Stomach (tissue), 8 donors: ENCODE measurements at regions not wholly inside any gene's neighbourhood (a gene's known extent, or its start where the extent isn't known, plus 50 kb on each side); places are given as distances from the start of the nearest gene placed in this dataset.
A peak's percentile ranks its signal among the peaks of the same experiment; 100 is the strongest.

Experiments used
- DNase-seq, 2 donors: peaks; one replicate each; pipeline versions ENCODE4 v3.0.0 to v3.0.0-alpha.2; 2013 to 2019
- H3K27ac ChIP-seq, 5 donors: fragments of 200-600 bp in 4 of 5; sonication (generic) in 4 of 5; one replicate each; pipeline ENCODE4 v1.5.1; 2013 to 2019; ENCODE audit warnings: mild to moderate bottlenecking in 1 of 5, moderate library complexity in 1 of 5
- H3K27me3 ChIP-seq, 3 donors: fragments of 200-600 bp; sonication (generic); one replicate each; pipeline ENCODE4 v1.5.1; 2017 to 2019; ENCODE audit warnings: mixed run types in 1 of 3
- H3K36me3 ChIP-seq, 4 donors: fragments of 200-600 bp; sonication (generic); 1 replicate in 3 of 4; 2 replicates in 1 of 4; pipeline ENCODE4 v1.5.1; 2016 to 2019
- H3K4me1 ChIP-seq, 4 donors: fragments of 200-600 bp; sonication (generic); one replicate each; pipeline ENCODE4 v1.5.1; 2016 to 2019
- H3K4me3 ChIP-seq, 4 donors: fragments of 200-600 bp; sonication (generic) in 3 of 4; one replicate each; pipeline ENCODE4 v1.5.1; 2016 to 2019; ENCODE audit warnings: mild to moderate bottlenecking in 1 of 4
- H3K9me3 ChIP-seq, 4 donors: fragments of 200-600 bp; sonication (generic); one replicate each; pipeline ENCODE4 v1.5.1; 2016 to 2019
- CTCF ChIP-seq, 7 experiments: fragments of 450-650 bp in 4 of 7; fragments of 200-600 bp in 3 of 7; sonication (generic) in 3 of 7; IDR thresholded peaks; one replicate each; pipeline ENCODE4 v1.5.1; 2016 to 2019; ENCODE audit warnings: antibody characterized with exemption in 7 of 7, control low read depth in 2 of 7, mild to moderate bottlenecking in 1 of 7
- EP300 ChIP-seq: sonication (generic); formaldehyde crosslinking; IDR thresholded peaks from one replicate; pipeline ENCODE4 v1.6.1; 2017; ENCODE audit warnings: antibody characterized with exemption
- POLR2A ChIP-seq, 4 donors: fragments of 450-650 bp; IDR thresholded peaks; one replicate each; pipeline ENCODE4 v1.6.1; 2016; ENCODE audit warnings: antibody characterized with exemption in 4 of 4, control low read depth in 2 of 4, mild to moderate bottlenecking in 1 of 4, moderate library complexity in 1 of 4
- POLR2AphosphoS5 ChIP-seq, 3 donors: sonication (generic); formaldehyde crosslinking; IDR thresholded peaks; one replicate each; pipeline ENCODE4 v1.6.1; 2016; ENCODE audit warnings: antibody characterized with exemption in 3 of 3
- WGBS, 5 donors: extraction: QIAGEN DNeasy Blood & Tissue Kit in 3 of 5; methylation state at CpG; one replicate each; pipeline versions ENCODE4 v1.1.5 to v1.1.7; 2013 to 2018; 5-methylcytosine and 5-hydroxymethylcytosine counted together
- intact Hi-C: fragments of 100-400 bp; cut with DNase I; formaldehyde crosslinking; loops from one replicate; pipeline ENCODE4 v1.15.1; 2023; ENCODE audit warnings: low total_unique reads
- donor health status: healthy with polysubstance abuse.
- donor health status: Bipolar disorder and iron deficiency.
- donor health status: healthy.

GRCh38 chr1:55926906-55927471 lies 652.4 kb downstream of the PLPP3 start:
- intact Hi-C loops: no loop called here
- H3K4me3 ChIP-seq: no peak overlapping the region
- WGBS, 5 donors: 82 to 92% (median 83%) methylated on average over 11 of the region's 11 CpGs
- TF ChIP-seq POLR2AphosphoS5 (IDR thresholded peaks at IDR 0.05) (no peak), CTCF (IDR thresholded peaks at IDR 0.05) (no peak), EP300 (no peak), POLR2A (IDR thresholded peaks at IDR 0.05) (no peak)
- no peak for DNase-seq
- no peaks in the 10 kb centered on the region for H3K9me3 ChIP-seq
- no peaks in the 10 kb centered on the region for H3K27me3 ChIP-seq
- H3K27ac ChIP-seq: no peak overlapping the region
- no peaks in the 10 kb centered on the region for H3K36me3 ChIP-seq
- no peaks in the 10 kb centered on the region for H3K4me1 ChIP-seq

DNA sequence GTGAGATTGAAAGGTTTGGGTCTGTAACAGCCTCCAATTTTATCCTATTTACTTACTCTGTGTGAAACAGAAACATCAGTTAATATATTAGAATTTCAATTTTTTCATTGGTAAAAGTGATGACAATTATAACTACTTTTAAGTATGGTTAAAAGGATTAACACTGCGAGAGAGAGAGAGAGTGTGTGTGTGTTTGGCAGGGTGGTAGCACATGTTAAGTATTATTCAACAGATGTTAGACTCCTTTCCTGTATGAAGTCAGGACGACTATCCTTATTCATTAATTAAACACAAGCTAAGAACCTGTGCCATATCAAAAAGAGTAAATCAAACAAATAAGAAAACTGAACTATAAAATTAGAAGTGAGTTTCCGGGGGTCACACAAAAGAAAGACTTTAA lies 662.5 kb downstream of the PLPP3 start:
- no peaks in the 10 kb centered on the region for H3K27me3 ChIP-seq
- no peaks in the 10 kb centered on the region for H3K36me3 ChIP-seq
- WGBS, 5 donors: 52 to 68% (median 61%) methylated on average over 3 of the region's 3 CpGs
- DNase-seq: no peak
- H3K4me3 ChIP-seq: no peak overlapping the region
- intact Hi-C loops: no loop called here
- TF ChIP-seq POLR2AphosphoS5 (IDR thresholded peaks at IDR 0.05) (no peak), POLR2A (IDR thresholded peaks at IDR 0.05) (no peak), EP300 (no peak), CTCF (IDR thresholded peaks at IDR 0.05) (no peak)
- no peaks in the 10 kb centered on the region for H3K9me3 ChIP-seq
- H3K4me1 ChIP-seq: no peaks in the 10 kb centered on the region
- no peak overlapping the region for H3K27ac ChIP-seq

- peak in 1 of 2 donors; percentile 30 for DNase-seq
- no peaks in the 10 kb centered on the region for H3K27me3 ChIP-seq
- H3K27ac ChIP-seq: no peak overlapping the region
- H3K9me3 ChIP-seq: no peaks in the 10 kb centered on the region
- no peak overlapping the region for H3K4me3 ChIP-seq
- WGBS, 5 donors: 29 to 41% (median 33%) methylated on average over 2 of the region's 2 CpGs
- no peaks in the 10 kb centered on the region for H3K36me3 ChIP-seq
- no peaks in the 10 kb centered on the region for H3K4me1 ChIP-seq
- no peak for TF ChIP-seq EP300
- TF ChIP-seq POLR2AphosphoS5 (IDR thresholded peaks at IDR 0.05): no peak
- TF ChIP-seq POLR2A (IDR thresholded peaks at IDR 0.05): no peak
- TF ChIP-seq CTCF (IDR thresholded peaks at IDR 0.05): no peak
- intact Hi-C loops: no loop called here
Measured at GRCh38 chr1:55916481-55916880, 662.9 kb downstream of the PLPP3 start.

DNA sequence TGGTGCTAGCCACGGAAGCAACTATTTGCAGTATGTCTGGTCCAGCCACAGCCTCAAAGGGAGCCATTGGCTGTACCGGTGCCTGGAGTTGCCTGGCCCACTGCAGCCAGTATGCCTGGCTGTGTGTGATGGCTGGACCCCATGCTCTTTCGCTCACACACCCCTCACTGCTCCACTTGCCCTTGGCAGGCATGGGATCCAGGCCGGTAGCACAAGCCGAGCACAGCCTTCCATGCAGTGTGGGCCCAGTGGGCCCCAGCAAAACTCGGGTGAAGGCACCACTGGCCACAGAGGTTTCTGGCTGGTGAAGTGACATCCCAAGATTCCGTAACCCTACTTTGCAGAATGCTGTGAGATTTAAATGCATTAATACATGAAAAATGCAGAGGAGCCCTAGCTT lies 665.8 kb downstream of the PLPP3 start:
- Histone ChIP-seq H3K4me1 (no peaks in the 10 kb centered on the region), H3K4me3 (no peak overlapping the region), H3K27ac (no peak overlapping the region), H3K36me3 (no peaks in the 10 kb centered on the region), H3K27me3 (no peaks in the 10 kb centered on the region), H3K9me3 (no peaks in the 10 kb centered on the region)
- WGBS, 5 donors: 88 to 97% (median 92%) methylated on average over 7 of the region's 7 CpGs
- TF ChIP-seq EP300: no peak
- TF ChIP-seq CTCF (IDR thresholded peaks at IDR 0.05): no peak
- no peak for TF ChIP-seq POLR2A (IDR thresholded peaks at IDR 0.05)
- TF ChIP-seq POLR2AphosphoS5 (IDR thresholded peaks at IDR 0.05): no peak
- no peak for DNase-seq
- intact Hi-C loops: no loop called here
